Gastroesophageal sphincter (tissue), 3 donors: ENCODE measurements at regions not wholly inside any gene's neighbourhood (a gene's known extent, or its start where the extent isn't known, plus 50 kb on each side); places are given as distances from the start of the nearest gene placed in this dataset.

Experiments used
- EP300 ChIP-seq: sonication (generic); formaldehyde crosslinking; IDR thresholded peaks from one replicate; pipeline ENCODE4 v1.6.1; 2017; ENCODE audit warnings: antibody characterized with exemption, mild to moderate bottlenecking
- POLR2A ChIP-seq, 2 donors: fragments of 450-650 bp; IDR thresholded peaks; one replicate each; pipeline ENCODE4 v1.6.1; 2017; ENCODE audit warnings: antibody characterized with exemption in 2 of 2, mild to moderate bottlenecking in 2 of 2, moderate library complexity in 1 of 2
- TF ChIP-seq, protein P1 (sequence below), 4 experiments: fragments of 200-600 bp in 2 of 4; fragments of 450-650 bp in 2 of 4; sonication (generic) in 1 of 4; IDR thresholded peaks; one replicate each; pipeline ENCODE4 v1.5.1; 2017 to 2019; ENCODE audit warnings: antibody characterized with exemption in 4 of 4, mild to moderate bottlenecking in 2 of 4, moderate library complexity in 2 of 4

DNA sequence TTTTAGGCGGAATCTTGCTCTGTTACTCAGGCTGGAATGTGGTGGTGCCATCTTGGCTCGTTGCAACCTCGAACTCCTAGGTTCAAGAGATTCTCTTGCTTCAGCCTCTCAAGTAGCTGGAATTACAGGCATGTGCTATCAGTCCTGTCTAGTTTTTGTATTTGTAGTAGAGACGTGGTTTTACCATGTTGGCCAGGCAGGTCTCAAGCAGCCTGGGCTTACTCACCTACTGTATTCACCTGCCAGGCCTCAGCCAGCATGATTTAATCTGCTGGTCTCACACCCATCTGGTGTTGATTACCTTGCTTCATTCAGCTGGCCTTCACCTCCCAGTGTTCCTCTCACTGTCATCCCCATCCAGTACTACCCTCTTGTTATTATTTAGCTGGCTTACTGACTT lies 102.0 kb downstream of the IL12A start:
- TF ChIP-seq POLR2A (IDR thresholded peaks at IDR 0.05) (no peak), EP300 (no peak)
- TF ChIP-seq, protein P1, sequence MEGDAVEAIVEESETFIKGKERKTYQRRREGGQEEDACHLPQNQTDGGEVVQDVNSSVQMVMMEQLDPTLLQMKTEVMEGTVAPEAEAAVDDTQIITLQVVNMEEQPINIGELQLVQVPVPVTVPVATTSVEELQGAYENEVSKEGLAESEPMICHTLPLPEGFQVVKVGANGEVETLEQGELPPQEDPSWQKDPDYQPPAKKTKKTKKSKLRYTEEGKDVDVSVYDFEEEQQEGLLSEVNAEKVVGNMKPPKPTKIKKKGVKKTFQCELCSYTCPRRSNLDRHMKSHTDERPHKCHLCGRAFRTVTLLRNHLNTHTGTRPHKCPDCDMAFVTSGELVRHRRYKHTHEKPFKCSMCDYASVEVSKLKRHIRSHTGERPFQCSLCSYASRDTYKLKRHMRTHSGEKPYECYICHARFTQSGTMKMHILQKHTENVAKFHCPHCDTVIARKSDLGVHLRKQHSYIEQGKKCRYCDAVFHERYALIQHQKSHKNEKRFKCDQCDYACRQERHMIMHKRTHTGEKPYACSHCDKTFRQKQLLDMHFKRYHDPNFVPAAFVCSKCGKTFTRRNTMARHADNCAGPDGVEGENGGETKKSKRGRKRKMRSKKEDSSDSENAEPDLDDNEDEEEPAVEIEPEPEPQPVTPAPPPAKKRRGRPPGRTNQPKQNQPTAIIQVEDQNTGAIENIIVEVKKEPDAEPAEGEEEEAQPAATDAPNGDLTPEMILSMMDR (IDR thresholded peaks at IDR 0.05): no peak
